GM19035 (cell line): ENCODE measurements at regions not wholly inside any gene's neighbourhood (a gene's known extent, or its start where the extent isn't known, plus 50 kb on each side); places are given as distances from the start of the nearest gene placed in this dataset.

Source experiments
- ATAC-seq: cut with Tn5 transposase; IDR thresholded peaks from one replicate; pipeline ENCODE4 v1.9.1; 2021; ENCODE audit not compliant: unreplicated experiment

DNA sequence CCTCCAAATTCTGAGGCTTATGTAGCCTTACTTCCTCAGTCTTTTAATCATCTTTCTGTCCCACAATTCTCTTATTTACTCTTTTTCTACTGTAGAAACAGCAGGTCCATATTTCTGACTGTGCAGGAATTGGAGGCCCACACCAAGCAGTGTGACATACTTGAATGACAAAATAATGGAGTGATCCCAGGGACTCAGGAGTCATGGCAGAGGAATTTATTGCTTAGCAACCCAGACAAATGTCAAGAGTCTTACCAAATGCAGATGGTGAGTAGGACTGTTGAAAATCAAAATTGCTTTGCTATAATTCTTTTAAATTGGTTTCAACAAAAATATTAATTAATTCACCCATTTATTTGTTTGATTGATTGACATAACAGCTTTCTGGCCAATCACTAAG is 59.9 kb downstream of the HTR1B start:
- ATAC-seq: no peak

DNA sequence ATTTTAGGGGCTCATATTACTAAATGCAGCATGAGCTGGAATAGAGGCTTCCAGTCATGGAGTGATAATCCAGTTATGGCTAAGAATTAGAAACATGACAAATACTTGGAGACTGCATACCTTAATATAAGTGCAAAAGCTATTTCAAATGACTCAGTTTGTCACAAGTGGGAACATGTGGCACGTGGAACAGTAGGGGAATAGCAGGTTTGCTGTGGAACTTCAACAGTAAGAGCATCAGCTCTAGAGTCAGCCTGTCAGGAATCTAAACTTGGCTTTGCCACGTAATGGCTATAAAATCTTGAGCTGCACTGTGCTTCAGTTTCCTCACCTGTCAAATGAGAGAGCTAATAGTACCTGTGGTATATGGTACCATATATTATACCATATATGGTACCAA is 62.1 kb downstream of the HTR1B start:
- no peak for ATAC-seq

DNA sequence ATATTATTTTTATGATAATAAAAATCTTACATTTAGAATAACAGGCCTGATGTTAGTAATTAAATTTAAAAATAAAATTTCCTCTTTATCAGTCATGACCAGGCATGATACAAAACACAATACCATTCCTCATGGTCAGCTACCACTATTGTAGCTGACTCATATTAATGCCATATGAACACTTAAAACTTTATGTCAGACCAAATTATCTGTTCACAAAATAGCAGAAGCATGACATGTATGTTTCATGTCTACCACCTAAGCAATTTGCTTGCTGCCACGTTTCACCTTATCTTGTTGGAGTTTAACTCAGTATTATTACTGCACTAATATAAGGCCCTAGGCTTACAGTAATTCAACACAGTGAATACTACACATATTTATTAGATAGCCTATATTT is 65.7 kb downstream of the HTR1B start:
- ATAC-seq: no peak

DNA sequence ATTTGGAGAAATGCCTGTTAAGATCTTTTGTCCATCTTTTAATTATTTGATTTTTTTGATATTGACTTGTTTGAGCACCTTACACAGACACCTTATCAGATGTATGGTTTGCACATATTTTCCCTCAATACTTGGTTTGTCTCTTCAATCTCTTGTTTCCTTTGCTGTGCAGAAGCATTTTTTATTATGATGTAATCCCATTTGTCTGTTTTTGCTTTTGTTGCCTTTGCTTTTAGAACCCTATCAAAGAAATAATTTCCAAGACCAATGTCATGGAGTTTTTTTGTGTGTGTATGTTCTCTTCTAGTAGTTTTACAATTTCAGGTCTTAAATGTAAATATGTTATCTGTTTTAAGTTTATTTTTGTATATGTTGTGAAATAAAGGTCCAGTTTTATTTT is 73.9 kb downstream of the HTR1B start:
- ATAC-seq: no peak

DNA sequence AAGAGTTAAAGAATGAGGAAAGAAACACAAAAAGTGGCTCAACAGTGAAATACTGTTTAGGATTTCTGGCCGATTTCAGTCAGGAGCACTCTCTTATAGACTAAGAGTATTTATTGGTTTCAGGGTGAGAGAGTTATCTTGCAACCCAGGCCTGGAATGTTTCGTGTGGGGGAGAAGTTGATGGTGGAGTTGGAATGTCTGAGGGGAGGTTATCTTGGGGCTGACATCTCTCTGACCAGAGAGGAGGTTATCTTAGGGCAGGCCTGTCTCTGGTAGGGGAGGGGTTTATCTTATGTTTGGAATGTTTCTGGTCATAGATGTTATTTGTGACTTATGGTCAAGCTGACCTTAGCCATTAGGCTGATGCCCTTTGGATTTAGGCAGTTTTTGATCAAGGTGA is 80.3 kb downstream of the HTR1B start:
- ATAC-seq: no peak

DNA sequence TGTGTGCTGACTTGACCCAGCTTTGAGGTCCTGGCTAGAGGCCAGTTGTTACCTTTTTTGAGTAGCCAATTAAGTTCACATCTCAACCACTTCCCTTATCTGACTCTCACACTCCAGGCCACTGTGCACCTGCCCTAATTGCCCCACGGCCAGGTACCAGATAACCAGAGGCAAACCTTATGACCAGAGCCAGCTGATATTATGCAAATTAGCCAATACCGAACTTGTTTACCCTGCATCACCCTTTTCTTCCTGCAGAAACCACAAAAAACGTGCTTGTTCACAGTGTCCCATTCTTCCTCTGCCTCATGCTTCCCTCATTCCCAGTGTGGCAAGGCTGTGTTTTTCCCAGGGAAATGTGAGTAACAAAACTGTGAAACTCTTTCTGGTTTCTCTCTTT is 89.3 kb downstream of the HTR1B start:
- ATAC-seq: no peak

DNA sequence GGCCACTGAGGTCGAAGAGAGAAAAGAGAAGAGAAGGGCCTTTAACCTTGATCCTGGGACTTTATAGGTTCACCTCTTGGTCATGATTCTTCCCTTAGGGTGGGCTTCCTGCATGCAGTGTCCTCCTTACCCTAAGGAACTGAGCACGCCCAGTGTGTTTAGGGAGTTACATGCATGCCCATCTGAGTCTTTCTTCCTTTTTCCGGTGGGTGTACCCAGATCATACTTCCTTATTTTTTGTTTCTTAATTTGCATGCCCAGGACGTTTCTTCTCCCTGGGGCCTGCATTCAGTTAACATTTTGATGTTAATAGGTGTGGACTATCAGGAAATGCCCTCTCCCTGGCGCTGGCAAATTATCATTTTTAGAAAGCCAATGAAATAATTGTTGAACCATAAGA is 91.5 kb downstream of the HTR1B start:
- ATAC-seq: no peak

DNA sequence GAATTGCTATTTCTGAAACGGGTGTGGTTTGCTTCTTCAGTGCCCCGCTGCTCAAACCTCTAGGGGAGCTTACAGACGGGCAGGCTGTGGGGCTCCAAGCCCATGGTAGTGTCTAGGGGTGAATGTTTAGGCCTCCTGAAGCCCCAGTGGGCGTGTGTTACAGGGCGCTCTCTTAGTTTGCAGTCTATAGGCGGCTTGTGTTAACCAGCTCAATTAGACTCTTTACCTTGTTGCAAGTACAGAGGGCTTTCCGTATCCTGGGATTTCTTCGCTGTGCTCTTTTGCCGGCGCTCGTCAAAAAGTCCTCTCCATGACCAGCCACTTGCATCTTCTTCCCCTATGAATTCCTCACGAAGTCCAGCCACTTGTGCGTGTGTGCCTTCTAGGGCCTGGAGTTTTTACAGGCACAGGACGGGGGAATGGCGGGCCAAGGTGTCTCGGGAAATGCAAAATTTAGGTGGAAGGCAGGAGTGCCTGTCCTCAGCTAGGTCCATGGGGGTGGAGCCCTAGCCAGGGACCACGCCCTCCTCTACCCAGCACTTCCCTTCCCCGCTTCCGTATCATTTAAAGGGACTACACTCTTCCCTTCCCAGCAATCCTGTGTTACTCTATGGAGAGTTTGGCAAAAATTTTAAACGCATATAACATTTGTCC is 94.5 kb downstream of the HTR1B start:
- no peak for ATAC-seq

DNA sequence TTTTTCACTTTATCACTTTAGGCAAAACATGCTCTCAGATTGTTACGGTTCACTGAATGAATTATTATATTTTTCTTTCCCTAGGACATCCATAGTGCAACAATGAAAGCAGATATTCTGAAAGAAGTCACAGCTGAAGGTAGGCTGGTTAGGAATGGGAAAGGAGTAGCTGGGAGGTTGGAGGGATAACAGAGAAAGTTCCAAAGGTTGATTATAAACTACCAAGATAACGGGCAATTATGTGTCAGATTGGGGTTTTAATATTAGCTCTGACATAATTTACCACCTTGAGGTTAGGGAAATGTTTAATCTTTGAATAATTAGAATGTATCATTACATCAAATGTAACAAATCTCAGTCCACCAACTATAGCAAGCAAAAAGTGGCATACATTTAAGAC is 96.5 kb downstream of the HTR1B start:
- no peak for ATAC-seq

DNA sequence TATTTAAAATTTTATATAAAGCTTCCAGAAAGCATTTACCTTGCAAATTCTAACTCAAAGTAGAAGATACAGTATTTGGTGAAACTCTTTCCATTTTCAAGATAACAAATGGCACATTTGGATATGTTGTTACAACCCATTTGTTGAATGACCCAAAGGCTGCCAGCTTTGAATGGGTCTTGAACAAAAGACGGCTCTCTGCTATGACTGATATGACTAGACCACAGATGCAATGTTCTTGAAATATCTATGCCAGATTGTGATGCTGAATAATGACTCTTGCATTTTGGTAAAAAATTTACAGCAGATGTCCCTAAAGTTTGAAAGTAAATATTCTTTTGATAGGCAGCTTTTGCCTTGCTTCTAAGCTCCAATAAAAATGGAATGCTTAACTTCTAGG is 99.6 kb downstream of the HTR1B start:
- no peak for ATAC-seq

DNA sequence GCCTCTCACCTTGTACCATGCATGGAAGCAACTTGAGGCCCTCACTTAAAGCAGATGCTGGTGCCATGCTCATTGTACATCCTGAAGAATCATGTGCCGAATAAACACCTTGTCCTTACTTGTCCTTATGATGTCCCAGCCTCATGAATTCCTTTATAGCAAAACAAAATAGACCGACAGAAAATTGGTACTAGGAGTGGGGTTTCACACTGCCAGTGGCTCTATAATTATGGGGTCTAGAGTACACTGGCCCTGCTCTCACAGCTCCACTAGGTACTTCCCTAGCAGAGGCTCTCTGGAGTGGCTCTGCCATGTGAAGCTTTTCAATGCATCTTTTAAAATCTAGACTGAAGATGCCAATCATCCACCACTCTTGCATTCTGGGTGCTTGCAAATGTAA is 101.2 kb downstream of the HTR1B start:
- ATAC-seq: no peak

DNA sequence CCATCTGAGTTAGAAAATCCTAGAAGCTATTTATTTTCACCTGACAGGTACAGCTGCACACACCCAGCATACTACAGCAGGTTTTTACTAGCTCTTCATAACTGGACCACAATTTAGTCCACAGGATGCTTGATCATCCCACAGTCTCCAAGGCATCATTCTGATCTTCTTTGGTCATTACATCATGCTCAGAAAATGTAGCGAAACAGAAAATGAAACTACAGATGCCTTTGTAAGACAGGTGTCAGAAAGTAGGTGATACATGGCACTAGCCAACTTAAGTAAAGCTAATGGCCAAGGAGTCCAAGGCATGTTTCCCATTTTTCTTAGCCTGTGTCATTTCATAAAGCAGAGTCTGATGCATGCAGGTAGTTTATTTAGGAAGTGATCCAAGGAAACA is 102.3 kb downstream of the HTR1B start:
- no peak for ATAC-seq

DNA sequence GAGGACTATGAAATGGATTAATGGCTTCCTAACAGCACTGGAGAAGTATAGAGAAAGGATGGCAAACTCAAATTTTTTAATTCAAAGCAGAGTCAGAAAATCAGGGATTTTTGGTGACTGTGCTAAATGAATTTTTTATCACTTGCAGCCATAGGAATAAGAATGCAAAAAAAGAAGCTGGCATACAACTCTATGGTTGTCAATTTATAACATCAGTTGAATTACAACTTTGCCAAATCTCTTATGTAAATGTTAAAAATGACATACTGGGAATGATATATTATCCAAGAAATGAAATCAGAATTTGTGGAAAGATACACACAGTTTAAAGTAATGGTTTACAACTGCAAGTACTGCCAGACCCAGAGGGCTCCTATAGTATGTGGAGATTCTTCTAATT is 106.5 kb downstream of the HTR1B start:
- no peak for ATAC-seq

DNA sequence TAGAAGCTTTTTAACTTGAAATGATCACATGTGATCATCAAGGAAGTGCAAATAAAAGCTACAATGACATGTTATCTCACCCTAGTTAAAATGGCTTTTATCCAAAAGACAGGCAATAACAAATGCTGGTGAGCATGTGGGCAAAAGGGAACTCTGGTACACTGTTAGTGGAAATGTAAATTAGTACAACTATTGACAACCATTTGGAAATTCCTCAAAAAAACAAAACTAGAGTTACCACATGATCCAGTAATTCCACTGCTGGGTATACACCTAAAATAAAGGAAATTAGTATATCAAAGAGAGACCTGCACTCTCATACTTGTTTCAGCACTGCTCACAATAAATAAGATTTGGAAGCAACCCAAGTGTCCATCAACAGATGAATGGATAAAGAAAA is 108.7 kb downstream of the HTR1B start:
- ATAC-seq: no peak

DNA sequence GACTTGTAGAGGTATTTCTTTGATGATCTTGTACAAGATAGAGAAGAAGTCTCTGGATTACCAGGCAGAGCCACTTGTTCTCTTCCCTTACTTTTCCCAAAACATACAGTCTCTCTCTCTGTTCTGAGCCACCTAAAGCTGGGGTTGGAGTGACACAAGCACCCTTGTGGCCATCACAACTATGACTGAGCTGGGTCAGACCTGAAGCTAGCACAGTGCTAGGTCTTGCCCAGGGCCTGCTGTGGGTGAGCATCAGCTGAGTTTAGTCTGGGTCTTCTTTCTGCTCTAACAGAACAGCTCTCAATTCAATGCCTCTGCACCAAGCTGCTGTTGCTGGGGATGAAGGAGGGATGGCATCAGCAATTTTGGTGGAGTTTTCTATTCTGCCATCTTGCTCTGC is 110.2 kb downstream of the HTR1B start:
- ATAC-seq: no peak

DNA sequence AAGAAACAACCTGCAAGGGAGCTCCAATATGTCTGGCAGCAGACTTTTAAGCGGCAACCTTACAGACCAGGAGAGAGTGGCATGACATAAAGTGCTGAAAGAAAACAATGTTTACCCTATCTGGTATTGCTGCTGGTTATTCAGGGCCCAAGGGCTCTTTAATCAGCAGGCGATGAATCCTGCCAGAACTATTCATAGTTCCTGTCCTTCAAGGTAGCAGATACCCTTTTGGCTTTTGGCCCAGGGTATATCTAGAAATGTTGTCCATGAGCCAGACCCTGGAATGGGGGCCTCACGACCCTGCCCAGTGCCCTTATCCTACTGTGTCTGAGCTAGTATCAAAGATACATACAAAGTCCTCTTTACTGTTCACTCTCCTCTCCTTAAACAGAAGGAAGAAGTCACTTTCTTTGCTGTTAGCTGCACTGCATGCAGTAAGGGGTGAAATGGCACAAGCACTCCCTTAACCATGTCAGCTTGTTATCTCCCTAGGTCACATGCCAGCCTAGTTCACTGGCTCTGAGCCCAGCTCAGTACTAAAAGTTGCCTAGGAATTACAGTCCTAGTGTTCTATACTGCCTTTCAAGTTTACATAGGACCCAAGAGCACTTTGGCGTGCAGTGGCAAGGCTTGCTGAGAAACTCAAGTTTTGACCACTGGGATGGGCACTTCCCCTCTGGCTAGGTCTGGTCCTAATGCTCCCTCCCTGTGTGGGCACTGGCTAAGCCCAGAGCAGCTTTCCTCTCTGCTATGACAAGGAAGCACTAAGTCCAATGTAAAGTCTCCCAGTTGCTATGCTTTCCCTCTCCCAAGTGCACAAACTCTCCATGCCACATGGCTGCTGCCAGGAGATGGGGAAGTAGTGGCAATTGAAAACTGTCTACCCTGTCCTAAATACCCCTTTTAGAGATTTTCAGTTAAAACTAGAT is 122.0 kb downstream of the HTR1B start:
- ATAC-seq: no peak

DNA sequence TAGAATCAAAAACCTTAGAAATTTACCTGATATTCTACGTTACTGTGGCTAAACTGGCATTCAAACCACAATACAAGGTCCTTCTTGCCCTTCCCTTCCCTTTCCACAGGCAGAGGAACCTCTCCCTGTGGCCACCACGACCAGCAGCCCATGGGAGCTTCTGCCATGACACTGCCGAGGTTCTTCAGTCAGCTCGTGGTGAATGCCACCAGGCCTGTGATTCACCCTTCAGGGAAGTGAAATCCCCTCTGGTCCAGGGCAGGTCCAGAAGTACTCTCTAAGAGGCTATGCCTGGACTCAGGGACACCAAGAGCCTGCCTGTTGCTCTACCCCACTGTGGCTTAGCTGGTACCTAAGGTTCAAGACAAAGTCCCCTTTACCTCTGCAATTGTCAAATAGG is 123.0 kb downstream of the HTR1B start:
- no peak for ATAC-seq

DNA sequence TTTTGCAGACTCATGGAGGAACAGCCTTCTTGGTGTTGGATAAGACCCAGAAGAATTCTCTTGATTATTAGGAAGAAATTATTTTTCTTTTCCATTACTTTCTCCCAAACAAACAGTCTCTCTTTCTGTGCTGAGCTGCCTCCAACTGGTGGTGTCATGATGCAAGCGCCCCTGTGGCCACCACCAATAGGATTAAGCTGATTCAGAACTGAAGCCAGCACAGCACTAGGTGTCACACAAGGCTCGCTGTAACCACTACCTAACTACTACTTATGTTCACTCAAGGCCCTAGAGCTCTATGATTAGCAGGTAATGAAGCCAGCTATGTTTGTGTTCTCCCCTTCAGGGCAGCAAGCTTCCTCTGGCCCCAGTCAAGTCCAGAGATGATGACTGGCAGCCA is 123.4 kb downstream of the HTR1B start:
- no peak for ATAC-seq

DNA sequence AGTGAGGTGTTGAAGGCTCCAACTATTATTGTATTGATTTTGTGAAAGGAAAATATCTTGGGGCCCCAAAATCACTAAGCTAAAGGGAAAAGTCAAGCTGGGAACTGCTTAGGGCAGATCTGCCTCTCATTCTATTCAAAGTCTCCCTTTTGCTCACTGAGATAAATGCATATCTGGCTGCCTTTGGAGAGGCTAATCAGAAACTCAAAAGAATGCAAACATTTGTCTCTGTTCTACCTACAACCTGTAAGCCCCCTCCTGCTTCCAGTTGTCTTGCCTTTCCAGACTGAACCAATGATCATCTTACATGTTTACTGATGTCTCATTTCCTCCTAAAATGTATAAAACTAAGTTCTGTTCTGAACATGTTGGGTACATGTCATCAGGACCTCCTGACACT is 125.9 kb downstream of the HTR1B start:
- no peak for ATAC-seq

DNA sequence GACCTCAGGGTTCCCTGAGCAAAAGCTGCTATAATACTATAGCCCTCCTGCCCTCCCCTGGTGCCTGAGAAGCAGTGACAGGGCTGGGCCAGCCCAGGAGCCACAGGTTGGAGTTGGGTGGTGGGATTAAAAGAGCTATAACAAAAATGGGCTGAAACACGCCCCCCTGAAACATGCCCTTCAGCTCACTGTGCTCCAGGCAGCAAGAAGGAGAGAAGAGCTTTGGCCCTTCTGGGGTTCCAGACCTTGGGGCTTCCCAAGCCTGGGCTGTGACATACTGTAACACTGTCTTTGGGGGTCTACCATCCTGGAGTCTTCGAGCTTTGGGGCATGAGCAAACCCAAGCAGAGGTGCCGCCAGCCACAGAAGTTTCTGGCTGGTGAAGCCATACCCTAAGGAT is 129.2 kb downstream of the HTR1B start:
- no peak for ATAC-seq

DNA sequence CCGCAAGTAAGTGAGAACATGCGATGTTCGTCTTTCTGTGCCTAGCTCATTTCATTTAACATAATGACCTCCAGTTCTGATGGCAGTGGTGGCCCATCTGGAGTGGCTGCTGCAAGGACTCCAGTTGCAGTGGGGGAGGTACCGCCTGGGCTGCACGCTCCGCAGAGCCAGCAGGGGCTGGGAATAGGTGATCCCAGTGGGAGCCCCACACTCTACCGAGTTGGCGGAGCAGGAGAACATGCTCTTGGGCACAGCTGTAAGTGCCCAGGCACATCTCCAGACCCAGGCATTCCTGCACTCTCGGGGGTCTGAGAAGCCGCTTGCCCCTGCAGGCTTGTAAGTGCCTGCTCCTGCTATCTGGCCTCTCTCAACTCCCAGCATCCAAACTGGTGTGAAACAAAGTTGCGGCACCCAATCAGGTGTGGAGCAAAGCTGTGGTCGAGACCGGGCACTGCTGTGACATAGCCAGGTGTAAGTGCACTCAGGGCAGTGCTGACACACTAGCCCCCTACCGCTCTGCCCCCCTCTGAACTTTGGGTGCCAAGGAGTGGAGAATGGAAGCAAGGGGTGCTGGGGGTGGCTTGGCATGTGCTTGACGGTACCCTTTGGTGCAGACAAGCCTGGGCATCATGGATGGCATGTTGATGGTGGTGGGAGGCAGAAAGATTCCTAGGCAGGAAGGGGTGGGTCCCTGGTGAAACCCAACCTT is 130.2 kb downstream of the HTR1B start:
- ATAC-seq: no peak

DNA sequence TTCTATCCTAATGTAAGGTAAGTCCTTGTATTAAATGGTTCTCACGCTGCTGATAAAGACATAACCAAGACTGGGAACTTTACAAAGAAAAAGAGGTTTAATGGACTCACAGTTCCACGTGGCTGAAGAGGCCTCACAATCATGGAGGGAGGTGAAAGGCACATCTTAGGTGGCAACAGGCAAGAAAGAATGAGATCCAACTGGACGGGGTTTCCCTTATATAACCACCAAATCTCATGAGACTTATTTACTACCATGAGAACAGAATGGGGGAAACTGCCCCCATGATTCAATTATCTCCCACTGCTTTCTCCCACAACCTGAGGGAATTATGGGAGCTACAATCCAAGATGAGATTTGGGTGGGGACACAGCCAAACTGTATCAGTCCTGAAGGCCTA is 136.6 kb downstream of the HTR1B start:
- ATAC-seq: no peak
